Fibroblast of skin of back (primary cell): ENCODE measurements at regions not wholly inside any gene's neighbourhood (a gene's known extent, or its start where the extent isn't known, plus 50 kb on each side); places are given as distances from the start of the nearest gene placed in this dataset.
"Not testable (repeated sequence)": the region's sequence is repeated elsewhere in the genome, so short reads cannot be mapped to it uniquely, and the experiment has no call there.

ENCODE experiments used
- DNase-seq: peaks from one replicate; pipeline ENCODE4 v3.0.0-alpha.2; 2013

DNA sequence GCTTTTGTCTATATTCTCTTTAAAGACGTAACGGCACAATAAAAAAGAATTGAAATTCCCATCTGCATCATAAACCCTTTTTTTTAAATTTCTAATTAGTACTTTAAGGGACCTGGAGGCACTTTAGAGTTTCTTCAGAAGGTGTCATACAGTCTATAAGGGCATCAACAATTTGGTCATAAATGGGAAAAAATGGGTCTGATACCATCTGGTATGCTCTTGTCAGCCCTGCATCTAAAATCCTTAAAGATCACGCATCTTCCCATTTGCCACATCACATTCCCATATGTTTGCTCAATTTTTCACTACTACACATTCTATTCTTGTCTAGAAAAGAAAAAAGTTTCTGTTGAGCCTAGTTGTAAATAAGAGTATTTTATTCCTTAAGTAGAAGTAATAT is 53.8 kb downstream of the COX7C start:
- no peak for DNase-seq

GRCh38 chr5:86674069-86674468 is 56.3 kb downstream of the COX7C start:
- no peak for DNase-seq

DNA sequence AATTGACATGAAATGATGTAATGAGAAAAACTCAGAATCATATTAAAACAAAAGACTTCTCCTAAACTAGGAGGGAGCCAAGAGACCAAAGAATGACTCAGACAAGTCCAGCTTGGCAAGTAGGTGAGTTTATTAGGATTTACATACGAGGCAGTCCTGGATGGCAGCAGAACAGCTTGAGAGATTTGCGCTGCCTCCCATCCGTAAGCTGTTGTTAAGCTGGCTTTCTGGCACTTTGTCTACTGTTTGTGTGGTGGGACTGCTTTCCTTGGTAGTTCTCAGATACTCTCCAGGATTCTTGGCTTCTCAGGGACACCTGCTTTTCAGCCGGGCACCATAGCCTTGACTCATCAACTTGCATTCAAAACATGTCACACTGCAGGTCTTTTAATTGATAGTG is 57.6 kb downstream of the COX7C start:
- DNase-seq = no peak

DNA sequence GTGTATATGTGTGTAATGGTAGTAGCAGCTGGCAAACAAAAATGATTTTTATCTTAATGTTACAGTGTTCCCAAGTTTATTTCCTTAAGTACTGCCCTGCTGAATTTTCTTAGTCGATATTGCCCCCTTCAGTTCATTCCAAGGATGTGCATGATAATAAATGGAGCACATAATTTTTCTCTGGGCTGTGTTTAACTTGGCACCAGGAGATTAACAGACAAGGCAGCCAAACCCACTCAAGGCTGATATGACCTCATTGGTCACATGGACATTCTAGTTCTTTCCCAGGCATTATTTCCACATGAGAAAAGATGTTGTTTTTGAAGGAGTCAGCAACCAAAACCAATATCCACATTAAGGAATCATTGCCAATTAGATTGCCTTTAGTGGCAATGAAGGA is 61.8 kb downstream of the COX7C start:
- peak; percentile 82 for DNase-seq

- no peak for DNase-seq
Observed at GRCh38 chr5:86679949-86680348, 62.2 kb downstream of the COX7C start.

DNA sequence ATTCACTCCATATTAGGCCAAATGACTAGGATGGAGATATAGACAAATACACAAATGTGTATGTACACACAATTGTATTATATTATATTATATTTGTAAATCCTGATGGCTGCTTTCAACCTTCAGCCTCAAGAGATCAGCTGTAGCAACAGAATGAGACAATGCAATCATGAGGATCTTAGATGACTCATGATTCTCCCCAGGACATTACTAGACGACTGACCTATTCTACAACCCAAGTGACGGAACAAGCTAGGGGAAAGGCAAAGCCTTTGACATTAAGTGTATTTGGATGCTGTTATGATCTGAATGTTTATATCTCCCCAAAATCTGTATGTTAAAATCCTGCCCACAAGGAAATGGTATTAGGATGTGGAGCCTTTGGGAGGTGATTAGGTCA is 66.5 kb downstream of the COX7C start:
- peak; percentile 8 for DNase-seq

DNA sequence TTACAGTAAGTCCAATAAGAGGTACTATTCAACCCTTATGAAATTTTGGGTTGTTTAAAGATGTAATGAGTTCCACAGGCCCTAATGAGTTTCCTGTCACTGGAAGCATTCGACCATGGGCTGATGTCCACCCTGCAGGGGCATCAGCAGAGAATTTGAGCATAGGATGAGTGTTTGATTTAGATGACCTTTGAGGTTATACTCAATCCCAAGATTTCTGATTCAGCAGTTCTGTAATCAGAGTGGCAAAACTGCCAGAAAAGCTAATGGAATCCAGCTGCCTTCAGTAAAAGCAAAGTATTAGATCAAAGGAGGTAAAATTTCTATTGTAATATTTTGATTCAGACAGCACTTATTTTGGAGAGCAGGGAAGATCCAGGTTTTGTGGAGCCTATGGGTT is 68.3 kb downstream of the COX7C start:
- no peak for DNase-seq

DNA sequence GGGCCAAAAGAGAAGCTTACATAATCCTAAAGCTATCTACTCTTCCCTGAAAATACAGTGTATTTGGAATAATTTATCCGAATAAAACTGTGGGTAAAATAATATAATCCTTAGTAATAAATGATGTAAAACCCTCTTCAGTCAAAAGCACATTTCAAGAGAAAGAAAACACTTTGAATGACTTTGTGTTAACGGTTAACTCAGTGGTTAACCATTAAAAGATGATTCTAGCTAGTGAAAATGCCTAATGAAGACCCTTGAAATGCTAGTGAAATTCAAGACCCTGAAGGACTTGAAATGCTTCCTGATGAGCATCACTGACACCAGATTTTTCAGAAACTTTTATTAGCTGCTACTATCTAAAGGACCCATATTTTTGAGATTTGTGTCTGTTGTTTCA is 70.7 kb downstream of the COX7C start:
- DNase-seq = no peak

GRCh38 chr5:86689103-86689729 is 71.5 kb downstream of the COX7C start:
- DNase-seq = no peak

DNA sequence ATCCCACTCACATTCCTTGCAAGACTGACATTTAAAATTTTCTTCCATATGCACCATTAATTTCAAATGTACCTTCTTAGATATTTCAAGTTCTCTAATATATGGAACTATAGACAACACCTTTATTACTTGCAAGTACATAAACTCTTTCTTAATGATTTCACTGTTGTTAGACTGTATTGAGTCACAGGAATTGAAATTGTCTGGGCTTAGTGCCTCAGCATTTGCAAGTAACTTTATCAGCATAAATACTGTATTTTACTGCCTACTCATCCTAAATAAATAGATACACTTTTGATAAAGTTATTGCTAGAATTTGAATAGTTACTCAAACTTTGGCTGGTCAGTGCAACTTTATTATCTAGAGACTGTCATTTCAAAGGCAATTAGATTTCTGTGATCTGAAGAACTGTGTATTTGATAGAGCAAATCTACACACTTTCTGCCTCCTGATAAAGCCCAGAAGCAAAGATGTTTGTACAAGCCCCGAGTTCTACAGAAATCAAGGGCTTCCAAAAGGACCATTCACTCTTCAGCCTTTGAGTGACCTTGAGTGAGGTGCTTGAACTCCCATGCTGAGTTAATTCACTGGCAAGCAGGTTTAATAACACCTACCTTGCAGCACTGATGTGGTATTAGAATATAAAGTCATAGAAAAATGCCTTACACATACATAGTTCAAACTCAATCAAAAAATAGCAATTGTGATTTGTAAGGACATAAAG is 91.6 kb downstream of the COX7C start:
- no peak for DNase-seq

DNA sequence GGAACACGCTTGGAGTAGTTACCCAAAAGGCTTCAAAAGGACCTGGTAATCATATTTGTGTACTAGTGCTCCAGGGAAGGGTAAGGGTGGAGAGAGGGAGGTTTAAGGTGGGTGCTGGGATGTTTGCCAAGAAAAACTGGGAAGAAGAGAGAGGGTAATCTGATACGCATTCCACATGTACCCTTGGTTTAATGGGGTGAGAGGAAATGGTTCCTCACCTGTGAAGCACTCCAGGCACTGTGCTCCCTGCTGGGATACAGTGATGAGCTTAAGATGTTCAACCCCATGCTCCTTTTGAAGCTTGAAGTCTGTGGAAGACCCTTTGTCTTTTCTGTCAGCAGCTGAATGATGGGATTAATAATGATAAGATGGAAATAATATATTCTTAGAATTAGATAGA is 98.4 kb downstream of the COX7C start:
- DNase-seq = no peak

DNA sequence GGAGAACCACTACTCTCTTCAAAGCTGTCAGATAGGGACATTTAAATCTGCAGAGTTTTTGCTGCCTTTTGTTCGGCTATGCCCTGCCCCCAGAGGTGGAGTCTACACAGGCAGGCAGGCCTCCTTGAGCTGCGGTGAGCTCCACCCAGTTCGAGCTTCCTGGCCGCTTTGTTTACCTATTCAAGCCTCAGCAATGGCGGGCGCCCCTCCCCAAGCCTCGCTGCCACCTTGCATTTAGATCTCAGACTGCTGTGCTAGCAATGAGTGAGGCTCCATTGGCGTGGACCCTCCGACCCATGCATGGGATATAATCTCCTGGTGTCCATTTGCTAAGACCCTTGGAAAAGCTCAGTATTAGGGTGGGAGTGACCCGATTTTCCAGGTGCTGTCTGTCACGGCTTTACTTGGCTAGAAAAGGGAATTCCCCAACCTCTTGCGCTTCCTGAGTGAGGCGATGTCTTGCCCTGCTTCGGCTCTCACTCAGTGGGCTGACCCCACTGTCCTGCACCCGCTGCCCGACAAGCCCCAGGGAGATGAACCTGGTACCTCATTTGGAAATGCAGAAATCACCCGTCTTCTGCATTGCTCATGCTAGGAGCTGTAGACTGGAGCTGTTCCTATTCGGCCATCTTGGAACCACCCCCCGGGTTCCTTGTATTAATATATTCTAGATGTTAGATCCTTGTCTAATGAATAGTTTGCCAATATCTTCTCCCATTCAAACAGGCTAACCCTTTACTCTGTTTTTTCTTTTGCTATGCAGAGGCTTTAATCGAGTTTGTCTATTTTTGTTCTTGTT is 113.8 kb downstream of the COX7C start:
- not testable (repeated sequence) for DNase-seq

DNA sequence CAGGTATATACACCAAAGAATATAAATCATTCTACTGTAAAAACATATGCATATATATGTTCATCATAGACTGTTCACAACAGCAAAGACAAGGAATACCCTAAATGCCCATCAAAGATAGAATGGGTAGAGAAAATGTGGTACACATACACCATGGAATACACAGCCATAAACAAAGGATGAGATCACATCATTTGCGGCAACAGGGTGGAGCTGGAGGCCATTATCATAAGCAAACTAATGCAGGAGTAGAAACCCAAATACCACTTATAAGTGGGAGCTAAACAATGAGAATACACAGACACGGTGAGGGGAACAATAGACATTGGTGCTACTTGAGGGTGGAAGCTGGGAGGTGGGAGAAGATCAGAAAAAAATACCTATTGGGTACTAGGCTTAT is 117.6 kb downstream of the COX7C start:
- no peak for DNase-seq

DNA sequence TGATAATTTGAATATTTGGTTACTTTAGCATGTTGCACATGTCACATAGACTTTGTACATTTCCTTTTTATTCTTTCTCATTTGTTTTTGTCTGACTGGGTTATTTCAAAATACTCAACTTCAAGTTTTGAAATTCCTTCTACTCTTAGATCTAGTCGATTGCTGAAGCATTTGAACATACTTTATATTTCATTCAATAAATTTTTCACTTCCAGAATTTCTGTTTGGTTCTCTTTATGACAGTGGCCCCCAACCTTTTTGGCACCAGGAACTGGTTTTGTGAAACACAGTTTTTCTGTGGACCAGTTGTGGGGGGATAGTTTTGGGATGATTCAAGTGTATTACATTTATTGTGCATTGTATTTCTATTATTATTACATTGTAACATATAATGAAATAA is 119.8 kb downstream of the COX7C start:
- no peak for DNase-seq

GRCh38 chr5:86748538-86749105 is 130.9 kb downstream of the COX7C start:
- no peak for DNase-seq

DNA sequence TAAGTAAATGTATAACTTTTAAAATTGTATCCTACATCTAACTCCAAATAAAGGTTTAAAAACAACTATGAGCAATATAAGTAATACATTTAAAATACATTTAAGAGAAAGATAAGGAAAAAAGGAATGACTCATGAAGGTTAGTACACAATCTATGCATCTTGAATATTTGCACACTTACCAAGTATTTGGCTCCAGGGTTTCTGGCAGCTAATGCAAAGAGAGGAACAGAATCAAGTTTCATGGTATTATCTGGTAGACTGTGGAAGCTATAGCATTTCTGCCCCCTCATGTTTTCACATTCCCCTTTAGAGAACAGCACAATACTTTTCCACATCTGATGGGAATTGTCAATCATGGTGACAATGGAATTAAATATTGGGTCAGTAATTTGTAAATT is 132.1 kb downstream of the COX7C start:
- no peak for DNase-seq

- no peak for DNase-seq
Observed at GRCh38 chr5:86756839-86757238, 139.1 kb downstream of the COX7C start.

DNA sequence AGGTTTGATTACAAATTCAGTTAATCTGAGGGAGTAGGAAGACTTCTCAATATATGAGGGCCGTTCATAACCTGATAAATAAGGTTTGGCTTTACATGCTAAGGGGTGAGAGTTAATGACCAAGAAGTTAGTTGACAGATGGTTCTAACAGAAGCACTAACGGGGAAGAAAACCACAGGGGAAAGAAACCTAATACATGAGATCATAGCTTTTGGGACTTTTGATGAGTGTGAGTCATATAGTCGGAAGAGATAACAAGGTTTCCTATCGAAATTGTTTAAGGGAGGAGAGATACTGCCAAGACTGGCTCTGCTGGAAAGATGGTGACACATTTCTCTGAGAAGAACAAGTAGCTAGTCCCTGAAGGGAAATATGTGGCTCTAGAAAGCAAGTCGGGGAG is 140.1 kb downstream of the COX7C start:
- no peak for DNase-seq

- no peak for DNase-seq
Observed at GRCh38 chr5:86760661-86761060, 142.9 kb downstream of the COX7C start.

GRCh38 chr5:86763929-86764328 is 146.2 kb downstream of the COX7C start:
- DNase-seq = no peak

GRCh38 chr5:86765778-86766502 is 148.2 kb downstream of the COX7C start:
- DNase-seq = no peak

- no peak for DNase-seq
Observed at GRCh38 chr5:86768699-86769202, 151.0 kb downstream of the COX7C start.

DNA sequence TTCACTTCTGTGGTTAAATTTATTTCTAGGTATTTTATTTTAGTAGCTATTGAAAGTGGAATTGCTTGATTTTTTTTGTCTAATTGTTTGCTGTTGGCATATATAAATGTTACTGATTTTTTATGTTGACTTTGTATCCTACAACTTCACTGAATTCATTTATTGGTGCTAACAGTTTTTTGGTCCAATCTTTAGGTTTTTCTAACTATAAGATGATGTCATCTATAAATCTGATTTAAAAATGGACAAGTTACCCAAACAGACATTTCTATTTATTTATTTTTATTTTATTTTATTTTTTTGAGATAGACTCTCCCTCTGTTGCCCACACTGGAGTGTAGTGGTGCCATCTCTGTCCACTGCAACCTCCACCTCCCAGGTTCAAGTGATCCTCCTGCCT is 162.3 kb downstream of the COX7C start:
- DNase-seq = no peak
